HG03097 (cell line): ENCODE measurements at regions not wholly inside any gene's neighbourhood (a gene's known extent, or its start where the extent isn't known, plus 50 kb on each side); places are given as distances from the start of the nearest gene placed in this dataset.

Experiments used
- ATAC-seq: cut with Tn5 transposase; IDR thresholded peaks from one replicate; pipeline ENCODE4 v1.9.1; 2021; ENCODE audit not compliant: unreplicated experiment, low FRiP score

- ATAC-seq: no peak
Observed at GRCh38 chr18:44258576-44258975, 422.1 kb upstream of the SETBP1 start.

DNA sequence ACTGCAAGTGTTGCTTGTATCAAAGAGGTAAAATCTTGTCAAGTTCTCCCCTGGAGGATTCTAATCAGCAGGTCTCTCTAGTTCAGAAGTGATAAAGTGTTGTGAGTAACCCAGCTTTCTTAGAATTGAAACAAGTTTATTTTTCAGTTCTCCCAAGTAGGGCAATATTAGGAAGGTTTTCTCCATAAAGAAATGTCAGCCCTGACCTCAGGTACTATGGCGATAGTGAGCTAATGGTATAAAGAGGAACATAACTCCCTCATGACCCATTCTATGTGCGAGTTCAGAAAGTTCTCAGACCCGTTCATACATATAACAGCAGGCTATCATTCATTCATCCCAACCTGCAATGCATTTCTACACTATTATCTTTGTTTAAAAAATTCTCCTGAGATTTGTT, 421.1 kb upstream of the SETBP1 start:
- ATAC-seq: no peak

GRCh38 chr18:44265437-44265836, 415.3 kb upstream of the SETBP1 start:
- ATAC-seq: no peak

DNA sequence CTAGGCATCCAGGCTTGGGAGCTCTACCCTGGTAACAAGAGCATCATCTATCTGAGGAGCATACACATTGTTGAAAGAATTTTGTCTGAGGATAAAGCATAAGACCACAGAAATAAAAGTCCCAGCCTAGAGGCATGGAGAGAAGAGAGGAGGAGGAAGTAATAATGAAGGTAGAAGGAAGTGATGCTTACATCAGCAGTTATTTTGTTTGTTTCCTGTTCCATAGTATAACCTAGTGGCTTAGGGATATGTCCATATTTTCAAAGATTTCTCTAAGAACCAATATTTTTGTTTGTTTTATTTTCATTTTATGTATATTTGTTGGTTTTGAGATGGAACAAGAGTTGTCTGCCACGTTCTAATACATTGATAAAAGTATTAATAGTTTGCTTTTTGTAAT, 407.4 kb upstream of the SETBP1 start:
- ATAC-seq: no peak

DNA sequence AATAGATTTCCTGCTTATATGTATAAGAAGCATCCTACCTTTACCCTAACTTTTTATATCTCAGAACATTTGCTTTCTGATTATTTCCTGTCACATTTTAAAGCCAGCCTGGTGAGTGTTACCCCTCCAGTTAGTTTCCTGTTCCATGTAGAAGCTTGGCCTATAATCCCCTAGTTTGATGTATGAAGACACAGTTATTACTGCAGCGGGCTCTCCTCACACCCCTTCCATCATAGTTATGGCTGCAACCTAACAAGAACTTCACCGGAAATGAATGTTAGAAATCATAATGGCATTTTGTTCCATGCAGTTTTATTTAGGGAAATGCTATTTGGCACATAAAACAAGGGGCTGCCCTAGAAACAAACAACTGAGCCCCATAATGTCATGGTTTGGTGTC, 400.2 kb upstream of the SETBP1 start:
- no peak for ATAC-seq

- ATAC-seq: no peak
Observed at GRCh38 chr18:44286049-44286448, 394.6 kb upstream of the SETBP1 start.

GRCh38 chr18:44290366-44290977, 390.2 kb upstream of the SETBP1 start:
- no peak for ATAC-seq

DNA sequence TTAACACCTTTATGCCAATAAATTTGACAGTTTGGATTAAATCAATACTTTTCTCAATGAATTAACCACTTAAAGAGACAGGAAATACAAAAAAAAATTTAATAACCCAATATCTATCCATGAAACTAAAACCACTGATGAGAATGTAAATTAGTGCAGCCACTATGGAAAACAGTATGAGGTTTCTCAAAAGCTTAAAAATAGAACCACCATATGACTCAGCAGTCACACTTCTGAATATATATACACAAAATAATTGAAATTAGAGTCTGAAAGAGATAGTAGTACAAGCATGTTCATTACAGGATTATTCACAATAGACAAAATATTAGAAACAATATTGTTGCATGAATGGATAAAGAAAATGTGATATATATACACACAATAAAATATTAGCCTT, 382.1 kb upstream of the SETBP1 start:
- no peak for ATAC-seq

DNA sequence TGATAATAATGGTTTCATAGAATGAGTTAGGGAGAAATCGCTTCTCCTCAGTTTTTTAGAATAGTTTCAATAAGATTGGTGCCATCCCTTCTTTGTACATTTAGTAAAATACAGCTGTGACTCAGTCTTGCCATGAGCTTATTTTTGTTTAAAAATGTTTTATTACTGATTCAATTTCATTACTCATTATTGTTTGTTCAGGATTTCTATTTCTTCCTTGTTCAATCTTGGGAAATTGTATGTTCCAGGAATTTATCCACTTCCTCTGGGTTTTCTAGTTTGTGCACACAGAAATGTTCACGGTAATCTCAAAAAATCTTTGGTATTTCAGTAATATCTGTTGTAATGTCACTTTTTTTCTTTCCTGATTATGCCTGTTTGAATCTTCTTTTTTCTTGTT, 371.5 kb upstream of the SETBP1 start:
- no peak for ATAC-seq

GRCh38 chr18:44320619-44321460, 359.8 kb upstream of the SETBP1 start:
- no peak for ATAC-seq

DNA sequence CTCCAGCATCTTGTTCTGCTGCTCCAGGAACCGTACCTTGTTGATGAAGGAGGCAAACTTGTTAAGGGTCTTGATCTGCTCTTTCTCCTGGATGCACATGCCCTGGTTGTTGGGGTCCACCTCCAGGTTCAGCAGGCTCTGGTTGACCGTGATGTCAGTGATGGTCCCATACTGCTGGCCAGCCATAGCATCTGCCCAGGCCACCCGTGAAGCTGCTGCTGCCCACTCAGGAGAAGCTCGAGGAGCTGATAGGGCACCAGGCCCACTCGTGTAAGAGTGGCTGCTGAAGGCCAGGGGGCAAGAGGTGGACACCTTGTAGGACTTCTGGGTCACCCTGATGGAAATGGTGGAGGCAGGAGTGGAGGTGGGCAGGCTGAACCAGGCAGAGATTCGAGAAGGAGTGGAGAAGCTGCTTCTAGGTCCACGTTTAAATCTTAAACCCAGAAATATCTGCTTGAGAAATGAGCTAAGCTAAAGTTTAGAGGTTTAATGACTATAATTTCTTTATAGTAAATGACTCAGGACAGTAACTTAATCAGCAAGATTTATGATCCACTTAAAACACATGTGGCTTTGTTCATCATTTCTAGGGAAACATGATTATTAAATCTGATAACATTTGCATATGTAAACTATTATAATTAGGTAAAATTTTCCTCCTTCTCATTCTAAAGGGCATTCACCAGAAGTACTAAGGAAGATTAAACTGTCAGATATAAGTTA, 358.7 kb upstream of the SETBP1 start:
- no peak for ATAC-seq

DNA sequence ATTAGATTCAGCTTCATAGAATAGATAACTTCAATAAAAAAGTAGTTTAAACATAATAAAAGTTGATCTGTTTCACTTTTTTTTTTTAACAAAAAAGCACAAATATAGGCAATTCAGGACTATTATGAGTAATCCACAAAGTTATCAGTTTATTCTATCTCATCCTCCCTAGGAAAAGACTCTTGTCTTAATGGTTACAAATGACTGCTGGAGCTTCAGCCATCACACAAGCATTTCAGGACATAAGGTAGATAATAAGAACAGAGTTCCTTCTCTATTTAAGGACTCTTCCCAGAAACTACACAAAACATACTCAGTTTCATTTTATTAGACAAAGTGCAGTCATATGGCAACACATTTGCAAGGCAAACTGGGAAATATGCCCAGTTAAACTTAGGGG, 357.6 kb upstream of the SETBP1 start:
- ATAC-seq: no peak

GRCh38 chr18:44324361-44324760, 356.3 kb upstream of the SETBP1 start:
- no peak for ATAC-seq

- ATAC-seq: no peak
Observed at GRCh38 chr18:44325903-44326635, 354.6 kb upstream of the SETBP1 start.

DNA sequence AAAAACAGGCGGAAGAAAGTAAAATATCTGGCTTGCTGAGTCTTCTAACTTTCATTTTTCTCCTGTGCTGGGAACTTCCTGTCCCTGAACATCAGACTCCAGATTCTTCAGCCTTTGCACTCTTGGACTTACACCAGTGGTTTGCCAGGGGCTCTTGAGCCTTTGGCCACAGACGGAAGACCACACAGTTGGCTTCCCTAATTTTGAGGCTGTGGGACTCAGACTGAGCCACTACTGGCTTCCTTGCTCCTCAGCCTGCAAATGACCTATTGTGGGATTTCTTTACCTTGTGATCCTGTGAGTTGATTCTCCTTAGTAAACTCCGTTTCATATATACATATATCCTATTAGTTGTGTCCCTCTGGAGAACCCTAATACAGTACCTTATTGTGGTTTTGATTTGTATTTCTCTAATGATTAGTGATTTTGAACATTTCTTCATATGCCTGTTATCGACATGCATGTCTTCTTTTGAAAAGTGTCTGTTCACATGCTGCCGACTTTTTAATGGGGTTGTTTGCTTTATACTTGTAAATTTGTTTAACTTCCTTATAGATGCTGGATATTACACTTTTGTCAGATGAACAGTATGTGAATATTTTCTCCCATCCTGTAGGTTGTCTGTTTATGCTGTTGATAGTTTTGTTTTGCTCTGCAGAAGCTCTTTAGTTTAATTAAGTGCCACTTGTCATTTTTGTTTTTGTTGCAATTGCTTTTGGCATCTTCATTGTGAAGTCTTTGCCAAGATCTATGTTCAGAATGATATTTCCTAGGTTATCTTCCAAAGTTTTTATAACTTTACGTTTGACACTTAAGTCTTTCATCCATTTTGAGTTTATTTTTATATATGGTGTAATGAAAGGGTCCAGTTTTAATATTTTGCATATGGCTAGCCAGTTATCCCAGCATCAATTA, 348.8 kb upstream of the SETBP1 start:
- no peak for ATAC-seq

DNA sequence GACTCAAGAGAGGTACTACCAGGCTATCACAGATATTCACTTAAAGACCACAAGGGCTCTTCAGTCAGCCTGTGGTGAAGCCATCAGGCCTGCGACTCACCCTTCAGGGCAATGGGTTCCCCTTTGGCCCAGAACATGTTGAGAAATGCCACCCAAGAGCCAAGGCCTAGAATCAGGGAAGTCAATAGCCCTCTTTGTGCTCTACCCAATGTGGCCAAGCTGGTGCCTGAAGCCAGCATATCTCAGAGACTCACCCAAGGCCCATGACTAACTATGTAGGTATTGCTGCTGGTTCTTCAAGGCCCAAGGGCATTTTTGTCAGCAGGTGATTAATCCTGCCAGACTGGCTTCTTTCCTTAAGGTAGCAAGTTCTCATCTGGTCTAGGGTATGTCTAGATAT, 338.9 kb upstream of the SETBP1 start:
- ATAC-seq: no peak

DNA sequence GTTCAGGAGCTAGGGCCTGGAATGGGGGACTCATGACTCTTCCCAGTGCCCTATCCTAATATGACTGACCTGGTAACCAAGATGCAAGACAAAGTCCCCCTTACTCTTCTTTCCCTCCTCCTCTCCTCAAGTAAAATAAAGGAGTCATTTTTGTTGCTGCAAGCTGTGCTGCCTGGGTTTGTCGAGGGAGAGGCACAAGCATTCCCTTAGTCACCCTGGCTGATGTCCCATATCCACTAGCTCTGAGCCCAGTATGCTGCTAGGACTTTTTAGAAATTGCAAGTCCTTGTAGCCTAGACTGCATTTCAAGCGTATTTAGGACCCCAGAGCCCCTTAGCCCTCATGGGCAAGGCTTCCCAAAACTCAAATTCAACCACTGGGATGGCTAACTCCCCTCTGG, 338.5 kb upstream of the SETBP1 start:
- no peak for ATAC-seq

DNA sequence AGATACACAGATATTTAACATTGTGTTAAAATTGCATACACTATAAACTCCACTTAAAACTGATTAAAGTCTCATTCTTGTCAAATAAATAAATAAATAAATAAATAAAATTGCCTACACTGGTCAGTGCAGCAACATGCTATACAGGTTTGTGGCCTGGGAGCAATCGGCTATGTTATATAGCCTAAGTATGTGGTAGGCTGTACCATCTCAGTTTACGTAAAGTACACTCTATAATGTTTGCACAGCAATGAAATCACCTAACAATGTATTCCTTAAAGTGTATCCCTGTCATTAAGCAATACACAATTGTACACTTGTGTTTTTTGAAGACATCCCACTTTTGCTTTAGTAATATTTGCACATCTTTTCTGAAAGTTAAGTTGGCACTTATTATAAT, 337.7 kb upstream of the SETBP1 start:
- no peak for ATAC-seq

DNA sequence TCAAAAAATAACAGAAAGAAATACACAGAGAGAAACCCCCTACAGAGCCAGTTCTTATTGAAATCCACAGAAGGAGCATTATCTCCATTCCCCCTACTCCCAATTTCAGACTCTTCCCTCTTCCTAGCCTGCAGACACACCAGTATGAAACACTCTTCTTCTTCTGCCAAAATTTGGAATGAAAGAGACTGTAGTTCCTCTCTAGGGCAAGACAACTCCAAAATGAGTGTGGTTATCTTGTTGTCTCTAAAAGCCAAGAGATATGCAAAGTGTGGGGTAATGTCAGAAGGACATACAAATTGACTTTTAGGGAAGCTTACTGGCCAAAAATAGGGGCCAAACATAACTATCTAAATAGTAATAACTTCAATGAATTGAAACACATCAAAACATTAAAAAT, 337.1 kb upstream of the SETBP1 start:
- no peak for ATAC-seq

GRCh38 chr18:44356566-44357157, 324.0 kb upstream of the SETBP1 start:
- no peak for ATAC-seq
